ENCODE measurements at regions not wholly inside any gene's neighbourhood (a gene's known extent, or its start where the extent isn't known, plus 50 kb on each side); places are given as distances from the start of the nearest gene placed in this dataset.
"Not testable (repeated sequence)": the region's sequence is repeated elsewhere in the genome, so short reads cannot be mapped to it uniquely, and the experiment has no call there.

DNA sequence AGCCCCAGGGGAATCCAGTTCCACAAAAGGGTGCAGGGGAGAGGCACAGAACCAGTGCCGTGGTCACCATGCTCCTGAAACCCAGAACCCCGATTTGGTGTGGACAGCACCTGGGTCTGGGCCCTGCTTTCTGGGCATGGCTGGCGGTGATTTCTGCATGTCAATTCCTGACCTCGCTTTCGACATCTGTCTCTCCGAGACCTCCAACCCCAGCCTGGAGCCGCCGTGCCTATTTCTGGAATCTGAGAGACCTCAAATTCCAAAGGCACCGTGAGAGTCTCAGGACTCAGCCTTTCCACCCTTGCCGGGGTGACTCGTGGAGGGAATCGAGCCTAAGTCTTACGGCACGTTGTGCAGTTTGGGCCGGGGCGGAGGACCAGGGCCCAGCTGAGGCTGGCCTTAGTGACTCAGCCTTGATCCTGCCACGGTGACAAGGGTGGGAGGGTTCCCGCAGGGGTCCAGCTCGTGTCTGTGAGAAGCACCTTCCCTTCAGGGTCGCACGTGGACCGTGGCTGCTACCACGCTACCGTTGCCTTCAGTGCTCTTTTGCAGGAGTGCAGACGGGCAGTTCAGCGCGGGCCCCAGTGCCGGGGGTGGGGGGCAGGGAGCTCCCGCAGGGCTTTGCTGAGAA lies 133.7 kb downstream of the PXDC1 start:
- Mint-ChIP-seq H3K4me3 (no peak overlapping the region), H3K27me3 (ENCODE audit: low read depth) (peaks cover 4% of the 10 kb centered on the region), H3K4me1 (ENCODE audit: low read depth) (no peaks in the 10 kb centered on the region), H3K9me3 (no peaks in the 10 kb centered on the region), H3K36me3 (ENCODE audit: insufficient read depth) (no peaks in the 10 kb centered on the region)
- ATAC-seq = no peak
- DNase-seq = no peak

DNA sequence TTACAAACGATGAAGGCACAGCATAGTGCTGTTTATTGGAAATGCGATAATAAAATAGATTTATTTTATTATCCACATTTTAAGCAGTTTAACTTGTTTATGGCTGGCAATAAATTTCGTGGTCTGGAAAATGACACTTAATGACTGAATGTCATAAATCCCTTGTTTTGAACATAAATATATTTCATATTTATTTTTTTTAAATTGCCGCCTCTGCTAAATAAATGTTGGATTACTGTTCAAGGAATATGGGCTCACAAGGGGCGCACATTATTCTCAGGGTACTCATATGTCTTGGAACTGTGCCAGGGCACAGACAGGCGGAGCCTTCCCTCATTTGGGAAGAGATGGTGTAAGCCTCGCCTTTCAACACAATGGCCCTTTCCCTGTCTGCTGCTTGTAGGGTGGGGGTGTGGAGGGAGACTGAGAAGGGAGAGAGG lies 134.3 kb downstream of the PXDC1 start:
- H3K27me3 Mint-ChIP-seq (ENCODE audit: low read depth) = peaks cover 4% of the 10 kb centered on the region
- no peak for ATAC-seq
- DNase-seq = no peak
- no peaks in the 10 kb centered on the region for H3K36me3 Mint-ChIP-seq (ENCODE audit: insufficient read depth)
- no peaks in the 10 kb centered on the region for H3K9me3 Mint-ChIP-seq
- H3K4me1 Mint-ChIP-seq (ENCODE audit: low read depth) = no peaks in the 10 kb centered on the region
- no peak overlapping the region for H3K4me3 Mint-ChIP-seq

DNA sequence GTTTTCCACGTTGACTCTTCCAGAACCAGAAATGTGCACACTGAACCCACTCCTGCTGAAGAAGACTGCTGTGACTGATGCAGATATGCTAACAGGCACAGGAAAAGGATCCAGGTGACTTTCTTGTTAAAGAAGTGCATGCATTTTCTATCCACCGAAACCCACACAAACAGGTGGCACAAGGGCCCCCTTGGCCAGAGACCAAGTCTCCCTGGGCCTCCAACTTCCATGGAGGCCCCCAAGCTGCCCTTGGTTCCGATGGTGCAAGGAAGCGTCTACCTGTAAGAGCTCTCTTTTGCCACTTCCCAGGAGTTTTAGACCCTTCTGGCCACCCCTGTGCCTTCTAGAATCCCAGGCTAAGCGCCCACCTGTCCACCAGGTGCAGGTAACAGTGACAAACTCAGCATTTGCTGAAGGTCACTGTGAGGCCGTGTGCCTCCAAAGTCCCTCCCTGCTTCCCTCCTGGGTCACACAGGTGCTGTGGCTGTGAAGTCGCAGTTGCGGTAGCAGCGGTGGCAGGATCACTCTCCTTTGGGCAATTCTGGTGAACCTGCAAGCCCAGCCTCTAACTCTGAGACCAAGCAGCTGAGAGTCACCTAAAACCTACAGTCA lies 134.8 kb downstream of the PXDC1 start:
- no peak overlapping the region for H3K4me3 Mint-ChIP-seq
- H3K27me3 Mint-ChIP-seq (ENCODE audit: low read depth) = peaks cover 4% of the 10 kb centered on the region
- DNase-seq (no peak), ATAC-seq (no peak)
- H3K9me3 Mint-ChIP-seq = no peaks in the 10 kb centered on the region
- no peaks in the 10 kb centered on the region for H3K4me1 Mint-ChIP-seq (ENCODE audit: low read depth)
- no peaks in the 10 kb centered on the region for H3K36me3 Mint-ChIP-seq (ENCODE audit: insufficient read depth)

DNA sequence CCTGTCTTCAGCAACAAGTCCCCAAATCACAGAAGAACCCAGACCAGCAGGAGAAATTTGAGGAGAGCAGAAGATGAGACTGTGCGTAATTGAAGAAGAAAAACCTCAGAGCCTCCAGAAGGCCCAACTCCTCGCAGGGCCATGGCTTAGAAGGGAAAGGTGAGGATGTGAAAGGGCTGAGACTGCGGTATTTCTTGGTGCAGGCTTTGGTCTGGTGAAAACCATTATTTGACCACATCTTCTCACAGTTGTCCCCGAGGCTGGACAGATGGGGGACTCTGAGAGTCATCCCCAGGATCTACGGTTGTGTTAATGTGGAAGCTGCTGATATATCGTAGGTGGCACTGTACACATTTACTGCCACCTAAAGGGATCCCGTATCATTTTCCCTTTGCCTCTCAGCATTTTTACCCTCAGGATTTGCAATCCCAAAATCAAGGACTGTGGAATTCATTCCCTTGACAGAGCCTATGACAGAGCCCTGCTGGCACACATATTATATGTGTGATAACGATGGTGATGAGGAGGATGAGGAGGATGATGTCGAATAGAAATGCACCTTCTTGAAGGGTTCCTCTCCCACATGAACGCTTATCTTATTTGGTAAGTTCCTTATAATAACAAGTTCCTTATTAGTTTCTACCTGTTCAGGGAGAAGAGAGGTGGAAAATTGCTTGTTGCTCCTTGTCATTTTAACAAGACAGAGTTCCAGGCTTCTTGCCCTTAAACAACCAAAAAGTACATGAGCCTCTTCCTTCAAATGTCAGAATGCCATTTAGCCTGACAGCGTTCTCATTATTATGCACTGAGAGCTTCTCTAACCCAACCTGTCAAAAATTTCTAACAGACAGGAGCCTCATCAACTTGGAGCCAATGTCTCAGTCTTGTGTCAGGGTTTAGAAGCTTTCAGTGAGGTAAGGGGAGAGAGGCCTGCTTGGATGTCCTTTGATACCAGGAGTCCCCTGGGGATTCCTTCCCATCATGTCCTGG lies 135.8 kb downstream of the PXDC1 start:
- Mint-ChIP-seq H3K27me3 (ENCODE audit: low read depth) (peaks cover 8% of the 10 kb centered on the region), H3K4me3 (no peak overlapping the region), H3K4me1 (ENCODE audit: low read depth) (no peaks in the 10 kb centered on the region), H3K36me3 (ENCODE audit: insufficient read depth) (no peaks in the 10 kb centered on the region), H3K9me3 (no peaks in the 10 kb centered on the region)
- ATAC-seq (no peak), DNase-seq (no peak)

DNA sequence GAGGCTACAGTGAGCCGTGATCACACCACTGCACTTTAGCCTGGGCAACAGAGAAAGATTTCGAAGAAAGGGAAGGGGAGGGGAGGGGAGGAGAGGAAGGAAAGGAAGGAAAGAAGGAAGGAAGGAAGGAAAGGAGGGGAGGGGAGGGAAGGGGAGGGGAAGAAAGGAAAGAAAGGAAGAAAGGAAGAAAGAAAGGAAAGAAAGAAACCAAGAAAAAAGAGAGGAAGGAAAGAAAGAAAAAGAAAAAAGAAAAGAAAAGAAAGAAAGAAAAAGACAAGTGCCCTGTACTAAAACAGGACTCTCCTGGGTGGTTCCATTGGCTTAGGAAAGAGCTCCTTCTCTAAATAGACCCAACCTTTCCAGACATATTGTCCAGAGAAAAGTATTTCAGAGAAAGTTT lies 136.6 kb downstream of the PXDC1 start:
- no peaks in the 10 kb centered on the region for H3K4me1 Mint-ChIP-seq (ENCODE audit: low read depth)
- H3K4me3 Mint-ChIP-seq = no peak overlapping the region
- H3K36me3 Mint-ChIP-seq (ENCODE audit: insufficient read depth) = no peaks in the 10 kb centered on the region
- peaks cover 8% of the 10 kb centered on the region for H3K27me3 Mint-ChIP-seq (ENCODE audit: low read depth)
- DNase-seq (no peak), ATAC-seq (no peak)
- no peaks in the 10 kb centered on the region for H3K9me3 Mint-ChIP-seq

DNA sequence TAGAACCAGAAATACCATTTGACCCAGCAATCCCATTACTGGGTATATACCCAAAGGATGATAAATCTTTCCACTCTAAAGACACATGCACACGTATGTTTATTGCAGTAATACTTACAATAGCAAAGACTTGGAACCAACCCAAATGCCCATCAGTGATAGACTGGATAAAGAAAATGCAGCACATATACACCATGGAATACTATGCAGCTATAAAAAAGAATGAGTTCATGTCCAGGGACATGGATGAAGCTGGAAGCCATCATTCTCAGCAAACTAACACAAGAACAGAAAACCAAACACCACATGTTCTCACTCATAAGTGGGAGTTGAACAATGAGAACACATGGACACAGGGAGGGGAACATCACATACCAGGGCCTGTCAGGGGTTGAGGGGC lies 137.9 kb downstream of the PXDC1 start:
- H3K36me3 Mint-ChIP-seq (ENCODE audit: insufficient read depth); ATAC-seq; DNase-seq; H3K9me3 Mint-ChIP-seq; H3K4me3 Mint-ChIP-seq; H3K4me1 Mint-ChIP-seq (ENCODE audit: low read depth): not testable (repeated sequence)
- peaks cover 11% of the 10 kb centered on the region for H3K27me3 Mint-ChIP-seq (ENCODE audit: low read depth)

DNA sequence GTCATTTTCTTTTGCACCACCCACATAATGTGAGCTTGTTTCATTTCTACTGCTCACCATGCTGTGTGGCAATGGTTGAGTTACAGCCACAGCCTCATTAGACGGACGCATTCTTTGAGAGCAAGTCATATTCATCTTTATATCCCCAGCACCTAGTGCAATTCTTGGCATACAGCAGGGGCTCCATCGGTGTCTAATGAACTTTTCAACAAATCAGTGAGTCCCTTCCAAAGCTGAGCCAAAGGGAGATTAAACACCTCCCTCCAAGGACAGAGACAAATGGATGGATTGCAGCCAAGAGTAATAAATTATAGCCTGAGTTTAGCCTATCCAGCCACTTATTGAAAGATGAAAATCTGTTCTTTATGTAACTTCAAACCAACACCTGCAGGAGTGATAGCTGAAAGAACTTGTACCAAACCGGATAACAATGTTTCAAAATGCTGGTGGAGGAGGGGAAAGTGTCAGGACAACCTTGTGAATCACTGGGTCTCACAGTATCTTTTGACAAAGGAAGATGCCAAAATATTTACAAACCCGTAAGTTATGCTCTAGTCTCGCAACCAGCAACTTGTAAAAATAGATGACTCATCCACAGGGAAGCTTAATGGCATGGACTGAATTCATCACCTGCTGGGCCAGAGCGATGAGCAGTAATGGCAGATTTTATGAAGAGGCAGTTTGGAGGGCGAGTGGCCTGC lies 139.0 kb downstream of the PXDC1 start:
- Mint-ChIP-seq H3K4me1 (ENCODE audit: low read depth) (no peaks in the 10 kb centered on the region), H3K4me3 (no peak overlapping the region), H3K9me3 (no peaks in the 10 kb centered on the region), H3K27me3 (ENCODE audit: low read depth) (peaks cover 11% of the 10 kb centered on the region), H3K36me3 (ENCODE audit: insufficient read depth) (no peaks in the 10 kb centered on the region)
- DNase-seq (no peak), ATAC-seq (no peak)

DNA sequence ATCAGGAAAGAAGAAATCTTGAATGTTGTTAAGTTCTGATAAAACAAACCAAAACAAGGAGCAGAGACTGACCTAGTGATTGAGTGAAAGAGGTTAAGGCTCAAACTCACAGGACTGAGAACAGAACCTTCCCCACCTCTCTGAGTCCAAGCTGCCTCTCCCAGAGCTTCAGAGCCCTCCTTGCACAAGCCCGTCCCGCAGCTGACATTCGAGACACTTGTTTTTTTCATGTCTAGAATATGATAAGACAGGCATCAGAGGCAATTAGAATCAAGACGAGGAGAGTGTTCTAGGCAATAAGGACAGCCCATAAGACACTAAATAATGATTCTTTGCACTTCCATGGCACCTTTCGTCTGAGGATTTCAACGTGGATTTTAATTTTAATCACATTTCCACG lies 140.6 kb downstream of the PXDC1 start:
- no peak overlapping the region for H3K4me3 Mint-ChIP-seq
- ATAC-seq = no peak
- peaks cover 11% of the 10 kb centered on the region for H3K27me3 Mint-ChIP-seq (ENCODE audit: low read depth)
- H3K36me3 Mint-ChIP-seq (ENCODE audit: insufficient read depth) = no peaks in the 10 kb centered on the region
- no peak for DNase-seq
- H3K9me3 Mint-ChIP-seq = no peaks in the 10 kb centered on the region
- H3K4me1 Mint-ChIP-seq (ENCODE audit: low read depth) = no peaks in the 10 kb centered on the region

DNA sequence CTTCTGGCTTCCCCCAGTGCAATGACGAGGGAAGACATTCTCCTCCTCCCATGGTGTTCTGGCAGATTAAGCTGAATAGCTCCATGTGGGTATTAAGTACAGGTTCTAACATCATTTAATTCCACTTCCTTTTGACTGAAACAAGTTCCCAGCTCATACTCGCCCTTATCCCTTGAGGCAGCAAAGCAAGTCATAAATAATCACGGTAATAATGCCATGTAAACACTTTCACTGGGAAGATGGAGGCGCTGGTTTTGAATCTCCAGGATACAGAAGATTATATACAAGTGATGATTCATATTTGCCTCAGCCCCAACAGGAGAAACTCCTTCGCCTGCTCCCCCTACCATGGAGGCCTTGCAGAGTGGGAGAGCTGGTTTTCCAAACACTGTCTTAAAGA lies 141.3 kb downstream of the PXDC1 start:
- peaks cover 11% of the 10 kb centered on the region for H3K27me3 Mint-ChIP-seq (ENCODE audit: low read depth)
- DNase-seq = no peak
- H3K4me3 Mint-ChIP-seq = no peak overlapping the region
- ATAC-seq = no peak
- H3K36me3 Mint-ChIP-seq (ENCODE audit: insufficient read depth) = no peaks in the 10 kb centered on the region
- H3K4me1 Mint-ChIP-seq (ENCODE audit: low read depth) = no peaks in the 10 kb centered on the region
- no peaks in the 10 kb centered on the region for H3K9me3 Mint-ChIP-seq

DNA sequence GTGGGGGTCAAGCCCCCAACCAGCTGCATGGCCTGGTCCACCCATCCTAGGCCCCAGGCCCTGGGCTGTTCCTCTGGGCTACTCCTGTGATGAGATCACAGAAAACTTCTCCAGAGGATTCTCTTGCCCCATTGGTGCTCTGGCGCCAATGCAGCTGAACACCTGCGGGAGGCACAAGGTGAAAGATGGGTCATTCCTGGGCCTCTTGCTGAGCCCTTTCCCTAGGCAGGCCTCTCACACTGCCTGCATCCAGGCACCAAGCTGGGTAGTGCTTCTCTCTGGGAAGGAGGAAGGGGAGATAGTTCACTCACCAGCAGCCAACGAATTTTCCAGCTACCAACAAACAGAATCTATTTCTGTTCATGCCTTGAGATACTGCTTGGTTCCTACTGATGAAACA lies 142.1 kb downstream of the PXDC1 start:
- ATAC-seq = no peak
- DNase-seq = no peak
- Mint-ChIP-seq H3K36me3 (ENCODE audit: insufficient read depth) (no peaks in the 10 kb centered on the region), H3K27me3 (ENCODE audit: low read depth) (peaks cover 10% of the 10 kb centered on the region), H3K4me1 (ENCODE audit: low read depth) (no peaks in the 10 kb centered on the region), H3K4me3 (no peak overlapping the region), H3K9me3 (no peaks in the 10 kb centered on the region)

DNA sequence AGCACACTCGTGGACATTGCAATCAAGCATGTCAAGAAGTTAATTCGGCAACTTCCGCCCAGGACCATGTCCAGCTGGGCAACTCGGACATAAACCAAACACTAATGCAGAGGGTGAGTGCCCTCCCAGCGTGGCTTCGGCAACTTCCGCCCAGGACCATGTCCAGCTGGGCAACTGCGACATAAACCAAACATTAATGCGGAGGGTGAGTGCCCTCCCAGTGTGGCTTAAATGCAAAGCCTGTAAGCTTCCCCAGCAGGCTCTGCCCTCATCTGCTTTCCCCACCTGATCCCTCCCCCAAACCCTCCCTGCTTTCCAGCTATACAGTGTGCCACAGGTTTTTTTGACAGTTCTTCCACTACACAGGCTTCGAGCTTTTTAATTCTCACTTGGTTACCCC lies 143.4 kb downstream of the PXDC1 start:
- H3K4me1 Mint-ChIP-seq (ENCODE audit: low read depth) = no peaks in the 10 kb centered on the region
- no peak overlapping the region for H3K4me3 Mint-ChIP-seq
- H3K27me3 Mint-ChIP-seq (ENCODE audit: low read depth) = peaks cover 8% of the 10 kb centered on the region
- no peaks in the 10 kb centered on the region for H3K9me3 Mint-ChIP-seq
- no peaks in the 10 kb centered on the region for H3K36me3 Mint-ChIP-seq (ENCODE audit: insufficient read depth)
- no peak for DNase-seq
- no peak for ATAC-seq

DNA sequence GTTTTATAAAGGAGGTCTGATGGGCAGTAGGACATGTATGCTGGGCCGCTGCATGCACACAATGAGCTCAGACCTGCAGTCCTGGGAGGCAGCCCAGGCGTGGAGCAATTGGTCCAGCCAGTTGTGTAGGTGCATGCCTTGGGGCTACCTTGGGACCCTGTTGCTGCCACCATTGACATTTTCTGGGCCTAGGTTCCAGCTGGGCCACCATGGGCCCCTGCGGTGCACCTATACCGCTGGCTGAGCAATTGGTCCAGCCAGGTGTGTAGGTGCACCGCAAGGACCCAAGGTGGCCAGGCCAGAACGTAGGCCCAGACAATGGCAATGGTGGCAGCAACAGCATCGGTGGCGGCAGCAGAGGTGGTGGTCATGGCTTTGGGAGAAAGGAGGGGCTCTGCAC lies 143.9 kb downstream of the PXDC1 start:
- no peak for DNase-seq
- Mint-ChIP-seq H3K36me3 (ENCODE audit: insufficient read depth) (no peaks in the 10 kb centered on the region), H3K27me3 (ENCODE audit: low read depth) (peaks cover 10% of the 10 kb centered on the region), H3K9me3 (peaks cover 2% of the 10 kb centered on the region), H3K4me1 (ENCODE audit: low read depth) (no peaks in the 10 kb centered on the region), H3K4me3 (no peak overlapping the region)
- no peak for ATAC-seq

DNA sequence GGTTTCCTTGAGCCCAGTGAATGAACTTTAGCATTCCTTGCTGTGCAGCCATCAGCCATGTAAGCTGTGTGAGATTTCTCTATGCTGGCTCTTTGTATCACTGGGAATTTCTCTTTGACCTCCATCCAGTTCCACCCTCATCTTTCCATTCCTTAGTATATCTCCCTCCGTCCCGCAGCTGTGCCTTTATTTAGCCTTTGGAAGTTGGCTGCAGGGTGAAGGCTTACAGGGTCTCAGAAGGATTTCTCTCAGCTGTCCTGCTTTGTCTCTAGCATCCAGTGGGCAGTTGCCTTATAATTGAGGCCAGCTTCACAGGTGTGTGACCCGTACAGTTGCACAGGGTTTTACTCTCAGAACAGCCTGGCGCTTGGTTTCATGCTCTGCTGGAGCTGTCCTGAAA lies 144.3 kb downstream of the PXDC1 start:
- no peaks in the 10 kb centered on the region for H3K4me1 Mint-ChIP-seq (ENCODE audit: low read depth)
- ATAC-seq (no peak), DNase-seq (no peak)
- peaks cover 15% of the 10 kb centered on the region for H3K27me3 Mint-ChIP-seq (ENCODE audit: low read depth)
- no peaks in the 10 kb centered on the region for H3K36me3 Mint-ChIP-seq (ENCODE audit: insufficient read depth)
- peaks cover 6% of the 10 kb centered on the region for H3K9me3 Mint-ChIP-seq
- no peak overlapping the region for H3K4me3 Mint-ChIP-seq

DNA sequence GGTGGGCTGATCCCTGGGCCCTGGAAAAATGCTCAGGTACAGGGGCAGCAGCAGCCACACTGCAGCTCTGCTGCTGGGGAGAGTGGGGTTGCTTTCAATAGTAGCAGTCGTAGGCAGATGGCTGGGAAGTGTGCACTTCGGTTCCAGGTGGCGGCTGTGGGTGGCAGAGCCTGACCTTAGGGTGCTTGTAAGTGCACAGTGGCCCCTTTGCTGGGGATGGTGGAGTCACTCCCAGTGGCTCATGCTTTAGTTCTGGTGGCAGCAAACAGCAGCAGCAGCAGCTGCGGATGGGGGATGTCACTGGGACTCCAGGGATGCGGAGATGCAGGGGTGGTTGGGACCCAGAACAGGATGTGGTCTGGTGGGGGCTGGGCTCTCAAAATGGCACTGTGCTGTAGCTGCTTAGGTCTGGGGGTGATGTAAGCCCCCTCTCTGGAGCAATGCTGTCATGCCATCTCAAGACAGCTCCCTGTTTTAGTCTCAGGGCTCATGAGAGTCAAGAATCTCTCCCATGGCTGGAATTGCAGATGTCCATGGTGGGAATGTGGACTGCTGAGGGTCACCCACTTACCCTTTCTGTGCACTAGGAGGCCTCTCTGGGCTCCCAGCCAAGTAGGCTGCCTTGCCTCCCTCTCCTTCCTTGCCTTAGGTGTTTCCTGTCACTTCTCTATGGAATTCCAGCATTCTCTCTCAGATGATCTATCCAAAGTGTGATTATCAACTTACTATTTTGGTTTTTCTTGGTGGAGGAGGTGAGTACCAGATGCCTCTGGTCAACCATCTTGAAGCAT lies 146.7 kb upstream of the SLC22A23 start:
- no peaks in the 10 kb centered on the region for H3K4me1 Mint-ChIP-seq (ENCODE audit: low read depth)
- H3K27me3 Mint-ChIP-seq (ENCODE audit: low read depth) = peaks cover 20% of the 10 kb centered on the region
- H3K9me3 Mint-ChIP-seq = peaks cover 26% of the 10 kb centered on the region
- no peaks in the 10 kb centered on the region for H3K36me3 Mint-ChIP-seq (ENCODE audit: insufficient read depth)
- H3K4me3 Mint-ChIP-seq = no peak overlapping the region
- ATAC-seq (no peak), DNase-seq (no peak)
